HG03558 (cell line): ENCODE measurements at regions not wholly inside any gene's neighbourhood (a gene's known extent, or its start where the extent isn't known, plus 50 kb on each side); places are given as distances from the start of the nearest gene placed in this dataset.

Experiments
- ATAC-seq: cut with Tn5 transposase; IDR thresholded peaks from one replicate; pipeline ENCODE4 v1.9.1; 2021; ENCODE audit warnings: moderate number of reproducible peaks; ENCODE audit not compliant: unreplicated experiment; ENCODE audit errors: extremely low read depth

DNA sequence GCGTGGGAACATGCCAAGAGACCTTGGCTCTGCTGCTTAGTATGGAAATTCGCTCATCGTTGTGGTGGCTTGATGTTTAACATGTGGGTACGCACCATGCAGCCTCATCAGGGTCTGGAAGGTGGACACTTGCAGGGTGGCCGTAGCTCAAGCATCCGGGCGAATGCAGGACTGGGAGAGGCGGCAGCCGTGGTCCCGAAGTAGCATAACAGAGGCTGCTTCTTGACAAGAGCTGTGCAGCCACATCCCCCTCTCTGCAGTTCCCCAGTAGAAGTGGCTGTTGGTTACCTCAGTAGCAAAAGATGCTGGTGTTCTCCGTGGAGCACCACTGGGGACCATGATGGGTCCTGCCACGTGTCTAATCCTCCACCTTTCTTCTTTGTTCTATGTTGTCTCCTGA lies 195.0 kb downstream of the THBS2 start:
- ATAC-seq = no peak

DNA sequence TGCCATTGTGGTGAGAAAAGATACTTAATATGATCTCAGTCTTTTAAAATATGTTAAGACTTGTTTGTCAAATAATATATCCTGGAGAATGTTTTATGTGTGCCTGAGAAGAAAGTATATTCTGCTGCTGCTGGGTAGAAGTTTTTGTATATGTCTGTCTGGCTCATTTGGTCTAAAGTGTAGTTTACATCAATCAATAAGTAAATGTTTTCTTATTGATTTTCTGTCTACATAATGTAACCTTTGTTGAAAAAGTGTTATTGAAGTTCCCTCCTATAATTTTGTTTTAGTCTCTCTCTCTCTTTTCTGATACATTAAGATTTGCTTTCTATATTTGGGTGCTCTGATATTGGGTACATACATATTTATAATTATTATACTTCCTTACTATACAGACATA lies 201.2 kb downstream of the THBS2 start:
- no peak for ATAC-seq

DNA sequence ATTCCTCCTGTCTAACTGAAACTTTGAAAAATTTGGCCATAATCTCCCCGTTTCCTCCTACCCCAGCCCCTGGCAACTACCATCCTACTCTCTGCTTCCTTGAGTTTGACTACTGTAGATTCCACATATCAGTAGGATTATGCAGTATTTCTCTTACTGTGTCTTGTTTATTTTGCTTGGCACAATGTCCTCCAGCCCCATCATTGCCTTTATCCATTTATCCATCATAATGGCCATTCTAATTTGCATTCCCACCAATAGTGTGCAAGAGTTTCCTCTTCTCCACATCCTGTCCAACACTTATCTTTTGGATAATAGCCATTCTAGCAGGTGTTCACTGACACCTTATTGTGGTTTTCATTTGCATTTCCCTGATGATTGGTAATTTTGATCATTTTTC lies 202.3 kb downstream of the THBS2 start:
- ATAC-seq = no peak

DNA sequence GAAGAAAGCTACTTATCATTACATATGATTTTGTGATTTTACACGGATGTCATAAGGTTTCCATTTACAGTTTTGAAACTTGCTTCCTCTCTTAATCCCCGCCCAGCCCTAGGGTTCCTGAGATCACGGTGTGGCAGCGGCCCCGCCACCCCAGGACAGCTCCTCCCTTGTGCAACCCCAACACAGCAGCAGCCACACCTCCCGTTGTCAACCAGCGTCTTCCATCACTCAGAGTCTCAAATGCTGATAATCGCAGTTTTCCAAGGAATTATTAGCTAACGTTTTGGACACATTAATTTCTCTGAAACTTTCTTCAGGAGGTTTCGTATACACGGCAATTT lies 204.8 kb downstream of the THBS2 start:
- no peak for ATAC-seq

DNA sequence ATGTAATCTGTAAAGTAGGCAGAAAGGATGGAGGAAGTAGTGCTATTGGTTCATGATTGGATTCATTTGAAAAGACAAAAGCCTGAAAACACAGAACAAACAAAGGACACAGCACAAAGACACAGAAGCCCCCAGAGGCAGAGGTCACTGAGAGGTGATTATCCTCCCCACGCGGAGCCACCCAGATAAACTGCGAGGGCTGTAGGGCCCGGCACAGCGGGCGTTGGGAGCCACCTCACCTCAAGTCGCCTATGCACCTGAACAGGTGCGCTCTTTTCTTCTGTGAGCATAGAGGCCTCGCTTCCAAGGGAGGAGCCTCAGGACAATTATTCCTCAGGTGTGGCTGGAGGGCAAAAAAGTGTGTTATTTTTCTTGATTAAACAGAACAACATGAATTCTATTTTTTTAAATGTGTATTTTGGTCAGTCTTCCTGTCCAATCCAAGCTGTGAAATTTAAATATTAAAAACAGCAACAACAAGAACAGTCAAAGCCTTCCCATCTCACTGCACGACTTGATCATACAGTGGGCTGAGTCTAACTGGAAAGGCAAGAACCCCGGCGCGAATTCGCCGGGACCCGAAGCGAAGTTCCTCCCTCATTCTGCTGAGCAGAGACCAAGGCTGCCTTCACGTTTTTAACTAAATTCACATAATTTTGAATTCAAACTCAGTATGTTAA lies 205.3 kb downstream of the THBS2 start:
- no peak for ATAC-seq

DNA sequence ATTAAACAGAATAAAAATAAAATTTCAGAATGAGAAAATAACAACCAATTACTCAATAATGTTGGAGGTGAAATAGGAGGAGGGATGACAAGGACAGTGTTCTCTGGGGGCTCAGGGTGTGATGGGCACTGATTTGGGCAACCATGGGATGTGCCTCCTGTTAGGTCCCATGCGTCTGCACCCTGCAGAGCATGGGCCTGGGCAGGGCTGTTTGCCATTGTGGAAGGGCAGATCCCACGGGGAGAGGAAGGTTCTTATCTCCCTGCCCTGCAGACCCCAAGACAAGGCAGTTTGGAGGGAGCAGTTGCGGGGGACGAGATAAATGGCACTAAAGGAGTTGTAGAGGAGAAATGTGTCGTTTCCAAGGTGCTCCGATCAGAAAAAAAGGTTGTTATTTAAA lies 206.3 kb downstream of the THBS2 start:
- ATAC-seq = no peak

DNA sequence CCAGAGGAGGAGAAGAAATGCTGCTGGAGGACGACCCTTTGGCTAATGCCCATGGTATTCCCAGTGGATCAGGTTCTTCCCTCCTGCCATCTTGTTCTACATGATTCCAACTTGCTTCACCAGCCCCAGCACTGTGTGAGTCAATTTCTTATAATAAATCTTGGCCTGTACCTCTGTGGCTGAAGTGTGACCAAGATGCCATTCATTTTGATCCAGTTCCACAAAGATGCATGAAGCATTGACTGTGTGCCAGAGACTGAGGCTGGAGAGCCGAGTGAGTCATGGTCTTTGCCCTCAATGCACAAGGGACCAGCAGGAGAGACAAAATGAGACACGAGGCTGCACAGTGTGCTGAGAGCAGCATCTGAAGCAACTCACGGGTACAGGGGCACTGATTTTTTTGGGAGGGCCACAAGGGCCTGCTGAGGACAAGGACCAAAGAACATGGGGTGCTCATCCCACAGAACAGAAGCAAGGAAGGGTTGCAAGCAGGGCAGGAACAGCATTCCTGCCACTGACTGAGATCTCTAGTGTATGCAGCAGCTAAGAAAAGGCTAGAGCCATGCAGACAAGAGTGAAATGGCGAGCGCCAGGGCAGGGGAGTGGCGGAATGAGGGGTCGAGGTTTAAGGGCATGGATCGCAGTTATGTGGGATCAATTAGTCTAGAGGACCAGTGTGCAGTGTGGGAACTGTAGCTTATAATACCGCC lies 207.0 kb downstream of the THBS2 start:
- ATAC-seq = no peak

DNA sequence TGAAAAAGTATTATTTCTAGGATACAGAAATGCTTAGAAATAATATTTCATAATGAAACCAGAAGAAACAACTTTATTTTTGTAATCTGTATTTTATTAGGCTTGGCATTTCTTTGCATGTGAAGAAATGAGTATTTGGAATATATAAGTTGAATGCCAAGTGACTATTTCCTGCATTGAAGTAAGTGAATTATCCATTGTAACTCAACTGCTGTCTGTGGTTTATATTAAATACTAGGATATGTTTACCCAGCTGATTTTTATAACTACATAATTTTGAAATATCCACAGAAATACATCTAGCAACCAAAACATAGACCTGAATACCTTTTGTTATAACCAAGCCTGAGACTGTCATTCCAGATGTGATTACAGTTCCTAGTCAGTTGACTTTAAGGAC lies 207.6 kb downstream of the THBS2 start:
- ATAC-seq = no peak

DNA sequence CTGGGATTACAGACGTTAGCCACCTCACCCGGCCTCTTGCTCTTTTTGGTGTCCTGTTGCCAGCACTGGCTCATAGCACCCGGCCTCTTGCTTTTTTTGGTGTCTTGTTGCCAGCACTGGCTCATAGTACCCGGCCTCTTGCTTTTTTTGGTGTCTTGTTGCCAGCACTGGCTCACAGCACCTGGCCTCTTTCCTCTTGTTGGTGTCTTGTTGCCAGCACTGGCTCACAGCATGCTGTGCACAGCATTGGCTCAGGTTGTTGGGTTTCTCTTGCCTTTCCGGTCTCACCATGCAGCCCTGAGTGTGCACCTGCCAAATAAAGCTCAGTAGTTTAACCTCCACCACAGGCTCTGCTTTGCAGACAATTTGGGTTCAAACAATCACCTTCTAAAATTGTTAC lies 208.2 kb downstream of the THBS2 start:
- no peak for ATAC-seq

DNA sequence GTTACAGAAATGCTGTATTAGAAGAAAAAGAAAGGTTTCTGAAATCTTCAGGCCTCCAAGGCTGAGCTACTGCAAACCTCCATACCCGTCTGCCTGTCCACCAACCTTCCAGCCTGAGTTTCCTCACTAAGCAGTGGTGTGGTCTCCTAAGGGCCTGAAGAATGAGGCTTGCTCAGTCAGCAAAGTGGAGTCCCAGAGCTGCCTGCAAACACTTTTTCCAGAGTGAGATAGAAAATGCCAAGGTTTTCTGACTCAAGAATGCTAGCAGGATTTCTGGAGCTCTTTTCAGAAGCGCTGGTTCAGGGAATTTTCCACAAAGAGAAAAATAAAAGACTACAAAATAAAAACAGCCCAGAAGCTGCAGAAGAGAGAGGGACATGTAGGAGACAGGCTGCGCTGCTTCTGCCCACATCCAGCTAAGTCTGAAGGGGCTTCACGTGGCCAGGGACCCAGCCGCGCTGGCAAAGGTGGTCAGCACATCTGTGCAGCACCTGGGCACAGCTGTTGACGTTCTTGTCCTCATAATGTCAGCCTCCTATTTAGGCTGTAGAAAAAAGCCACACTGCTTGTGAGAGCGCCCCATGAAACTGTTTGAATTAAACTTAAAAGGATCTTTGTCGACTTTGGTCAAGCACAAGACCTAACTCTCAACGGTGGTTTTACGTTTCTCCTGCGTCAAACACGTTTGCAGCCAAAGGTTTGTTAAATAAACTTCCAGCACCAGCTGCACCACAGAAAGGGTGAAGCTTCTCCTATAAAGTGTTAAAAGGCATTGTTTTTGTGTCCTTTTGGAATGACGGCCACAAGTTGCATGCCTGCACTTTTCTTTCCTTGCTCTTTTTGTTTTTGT lies 209.0 kb downstream of the THBS2 start:
- ATAC-seq = no peak

DNA sequence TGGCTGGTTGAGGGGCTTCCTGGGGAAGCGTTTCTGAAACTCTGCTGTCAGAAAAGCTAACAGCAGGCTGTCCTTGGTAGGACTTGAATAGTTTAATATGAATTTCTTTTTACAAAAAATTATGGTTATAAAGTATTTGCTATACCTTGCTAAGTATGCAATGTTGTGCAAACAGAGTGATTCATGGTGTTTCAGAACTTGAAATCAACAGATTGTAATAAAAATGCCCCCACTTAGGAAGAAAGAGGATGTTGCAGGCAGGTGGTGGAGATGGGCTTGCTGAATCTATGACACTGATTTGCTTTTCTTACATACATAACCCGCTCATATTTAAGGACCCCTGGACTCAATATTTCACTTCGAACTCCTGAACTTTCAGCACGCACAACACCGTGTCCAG lies 211.6 kb downstream of the THBS2 start:
- no peak for ATAC-seq

DNA sequence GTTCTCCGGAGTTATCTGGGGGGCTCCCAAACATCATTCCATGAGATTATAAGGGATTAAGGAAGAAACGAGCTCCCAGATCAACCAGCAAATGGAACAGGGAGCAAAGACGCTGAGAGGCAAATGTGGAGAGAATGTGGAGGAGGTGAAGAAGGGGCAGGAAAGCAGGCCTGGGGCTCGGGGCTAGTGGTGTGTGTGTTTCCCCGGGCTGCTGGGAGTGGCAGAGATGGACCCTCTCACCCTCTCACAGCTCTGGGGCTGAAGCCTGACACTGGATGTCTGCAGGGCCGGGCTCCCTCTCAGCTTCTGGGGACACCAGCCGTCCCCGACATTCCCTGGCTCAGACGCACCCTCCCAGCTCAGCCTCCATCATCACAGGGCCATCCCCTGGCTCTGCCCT lies 212.6 kb downstream of the THBS2 start:
- no peak for ATAC-seq

DNA sequence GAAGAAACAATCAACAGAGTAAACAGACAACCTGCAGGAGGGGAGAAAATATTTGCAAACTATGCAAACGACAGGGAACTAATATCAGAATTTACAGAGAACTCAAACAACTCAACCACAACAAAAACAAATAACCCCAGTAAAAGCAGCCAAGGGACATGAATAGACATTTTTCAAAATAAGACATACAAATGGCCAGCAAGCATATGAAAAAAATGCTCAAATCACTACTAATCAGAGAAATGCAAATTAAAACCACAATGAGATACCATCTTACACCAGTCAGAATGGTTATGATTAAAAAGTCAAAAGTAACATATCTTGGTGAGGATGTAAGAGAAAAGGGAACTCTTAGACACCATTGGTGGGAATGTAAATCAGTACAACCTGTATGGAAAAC lies 215.0 kb downstream of the THBS2 start:
- ATAC-seq = no peak

DNA sequence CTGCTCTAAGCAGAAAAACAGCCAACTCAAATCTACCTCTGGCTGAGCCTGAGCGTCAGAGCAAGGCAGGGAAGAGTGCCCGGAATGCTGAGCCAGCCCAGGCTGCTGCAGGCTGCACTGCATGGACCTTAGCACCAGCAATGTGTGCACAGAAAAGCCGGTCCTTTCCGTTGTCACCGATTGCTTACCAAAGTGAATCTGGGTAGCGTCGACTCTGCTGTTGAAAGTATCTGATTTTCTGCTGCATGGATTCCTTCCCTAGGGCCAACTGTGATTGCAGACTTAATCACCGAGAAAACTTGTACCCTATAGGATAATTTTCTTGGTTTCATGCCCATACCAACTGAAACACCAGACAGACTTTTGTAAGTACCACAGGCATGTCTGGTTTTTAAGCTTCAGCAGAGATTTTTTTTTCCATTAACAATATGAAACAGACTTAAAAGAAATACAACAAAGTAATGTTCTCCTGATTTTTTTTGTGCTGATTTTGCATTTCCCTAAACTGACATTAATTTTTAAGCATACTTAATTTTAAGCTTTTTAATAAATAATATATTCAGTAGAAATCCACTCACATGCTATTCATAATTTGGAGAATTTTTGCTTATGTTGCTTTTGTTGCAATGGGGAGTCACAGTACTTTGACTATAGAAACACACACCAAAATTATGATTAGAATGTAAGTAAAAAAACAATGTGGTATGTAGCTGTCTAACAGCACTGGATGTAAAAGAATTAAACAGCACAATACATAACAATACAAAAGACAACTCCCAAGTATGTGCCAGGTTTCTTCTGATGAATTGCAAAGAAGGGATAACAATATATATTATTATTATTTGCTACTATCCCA lies 218.0 kb downstream of the THBS2 start:
- no peak for ATAC-seq

DNA sequence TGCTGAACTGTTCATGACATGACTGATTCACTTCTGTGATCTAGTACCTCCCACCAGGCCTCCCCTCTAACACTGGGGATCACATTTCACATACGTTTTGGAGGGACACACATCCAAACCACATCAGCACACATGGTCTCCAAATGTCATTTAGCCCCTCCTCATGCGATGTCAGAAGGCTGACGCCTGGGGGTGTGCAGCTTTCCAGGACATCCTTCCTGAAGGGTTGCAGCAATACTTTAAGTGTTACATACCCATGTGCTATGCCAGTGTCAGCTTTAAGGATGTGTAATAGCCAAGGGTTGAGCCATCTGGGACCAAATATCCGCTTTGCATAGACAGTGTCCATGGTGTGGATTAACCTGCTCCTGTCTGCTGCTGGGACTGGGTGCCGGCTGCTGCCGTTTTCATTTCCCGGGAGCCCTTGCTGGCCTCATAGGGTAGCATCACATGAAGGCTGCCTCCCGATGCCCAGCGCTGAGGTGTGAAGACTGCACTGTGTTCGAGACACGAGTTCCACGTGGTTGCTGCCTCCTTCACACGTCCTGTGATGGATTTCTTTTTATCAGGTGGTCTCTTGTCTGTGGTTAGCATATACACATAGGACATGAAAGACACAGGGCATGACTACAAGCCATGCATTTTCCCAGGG lies 219.0 kb downstream of the THBS2 start:
- ATAC-seq = no peak

DNA sequence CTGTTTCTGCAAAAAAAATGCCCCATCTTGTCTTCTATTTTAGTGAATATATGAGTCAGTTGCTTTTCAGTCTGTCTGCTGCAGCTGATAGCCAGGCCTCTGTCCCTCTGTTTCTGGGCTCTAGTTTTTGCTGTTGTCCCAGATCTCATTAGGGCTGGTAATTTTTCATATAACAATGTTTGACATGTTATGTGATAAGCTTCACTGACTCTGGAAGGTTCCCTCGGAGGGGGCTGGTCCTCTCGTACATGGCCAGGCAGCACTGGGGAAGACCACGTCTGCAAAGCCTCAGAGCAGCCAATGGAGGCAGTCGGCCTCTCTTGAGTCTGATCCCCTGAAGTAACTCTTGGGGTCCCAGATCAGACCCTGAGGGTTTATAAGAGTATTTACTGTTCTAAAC lies 223.8 kb downstream of the THBS2 start:
- ATAC-seq = no peak

DNA sequence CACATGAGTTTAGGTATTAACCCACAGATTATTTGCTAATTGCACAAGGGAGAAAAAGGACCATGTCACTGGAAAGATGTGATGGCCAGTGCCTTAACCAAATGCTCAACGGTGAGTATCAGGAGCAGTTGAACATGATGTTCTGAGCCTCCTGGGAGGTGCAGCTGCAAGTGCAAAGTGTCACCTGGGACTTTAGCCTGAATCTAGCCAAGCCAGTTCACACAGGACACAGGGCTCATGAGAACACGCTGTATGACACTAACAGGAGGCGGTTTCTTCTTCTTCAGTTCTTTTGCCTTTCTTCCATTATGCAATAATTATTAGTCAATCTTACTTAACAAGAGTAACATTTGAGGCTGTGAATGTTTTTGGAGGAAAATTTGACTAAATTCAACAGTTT lies 225.3 kb downstream of the THBS2 start:
- no peak for ATAC-seq

DNA sequence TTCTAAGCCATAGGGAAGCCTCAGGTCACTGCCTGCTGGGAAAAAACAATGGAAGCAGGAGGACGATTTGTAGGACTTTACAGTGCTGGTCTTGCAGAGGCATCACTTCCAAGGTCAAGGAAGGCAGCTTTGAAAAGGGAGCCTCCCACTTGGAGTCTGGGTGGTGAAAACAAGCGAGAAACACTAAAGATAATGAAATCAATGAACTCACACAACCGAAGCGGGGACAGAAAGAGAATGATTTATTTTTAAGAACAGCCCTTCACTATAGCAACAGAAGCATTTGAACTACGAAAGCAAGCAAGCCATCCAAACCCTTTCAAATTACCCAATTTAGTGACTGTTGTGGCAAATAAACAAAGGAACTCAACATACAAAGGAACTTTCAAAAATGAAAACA lies 227.5 kb downstream of the THBS2 start:
- no peak for ATAC-seq

DNA sequence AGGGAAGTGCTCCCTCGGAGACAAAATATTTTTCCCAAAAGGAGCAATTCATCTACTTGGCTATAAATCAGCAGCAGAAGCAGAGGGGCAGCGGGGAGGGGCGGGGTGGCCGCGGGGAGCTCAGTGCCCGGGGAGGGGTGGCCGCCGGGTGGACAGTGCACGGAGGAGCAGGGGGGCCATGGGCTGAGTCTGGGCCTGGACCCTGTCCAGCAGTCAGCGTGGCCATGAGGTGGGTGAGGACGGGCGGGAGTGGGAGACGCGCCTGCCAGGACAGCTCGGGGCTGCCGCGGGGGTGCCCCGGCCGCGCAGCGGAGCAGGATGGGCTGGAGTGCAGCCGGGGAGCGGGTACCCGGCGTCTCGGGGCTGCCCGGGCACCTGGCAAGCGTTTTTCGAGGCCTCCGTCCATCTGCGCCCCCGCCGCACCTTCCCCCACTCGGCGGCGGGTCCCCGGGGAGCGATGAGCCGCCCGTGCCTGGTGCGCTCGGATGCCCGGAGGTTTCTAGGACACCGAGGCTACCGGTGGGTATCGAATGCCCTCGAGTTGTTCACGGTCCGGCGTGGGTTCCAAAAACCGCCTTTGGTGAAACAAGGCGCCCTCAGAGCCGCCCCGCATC lies 229.5 kb downstream of the THBS2 start:
- ATAC-seq = no peak
